HL-60/S4 treated with phorbol 12-myristate 13-acetate at 8.2 ng/mL for 4 days and 3 days (cell line): ENCODE measurements at regions not wholly inside any gene's neighbourhood (a gene's known extent, or its start where the extent isn't known, plus 50 kb on each side); places are given as distances from the start of the nearest gene placed in this dataset.

Source experiments
- in situ Hi-C: fragments of 300-500 bp; cut with MboI; formaldehyde crosslinking; loops from 2 replicates; pipeline ENCODE4 v1.15.0; 2022; ENCODE audit warnings: low sequenced_read_pairs

DNA sequence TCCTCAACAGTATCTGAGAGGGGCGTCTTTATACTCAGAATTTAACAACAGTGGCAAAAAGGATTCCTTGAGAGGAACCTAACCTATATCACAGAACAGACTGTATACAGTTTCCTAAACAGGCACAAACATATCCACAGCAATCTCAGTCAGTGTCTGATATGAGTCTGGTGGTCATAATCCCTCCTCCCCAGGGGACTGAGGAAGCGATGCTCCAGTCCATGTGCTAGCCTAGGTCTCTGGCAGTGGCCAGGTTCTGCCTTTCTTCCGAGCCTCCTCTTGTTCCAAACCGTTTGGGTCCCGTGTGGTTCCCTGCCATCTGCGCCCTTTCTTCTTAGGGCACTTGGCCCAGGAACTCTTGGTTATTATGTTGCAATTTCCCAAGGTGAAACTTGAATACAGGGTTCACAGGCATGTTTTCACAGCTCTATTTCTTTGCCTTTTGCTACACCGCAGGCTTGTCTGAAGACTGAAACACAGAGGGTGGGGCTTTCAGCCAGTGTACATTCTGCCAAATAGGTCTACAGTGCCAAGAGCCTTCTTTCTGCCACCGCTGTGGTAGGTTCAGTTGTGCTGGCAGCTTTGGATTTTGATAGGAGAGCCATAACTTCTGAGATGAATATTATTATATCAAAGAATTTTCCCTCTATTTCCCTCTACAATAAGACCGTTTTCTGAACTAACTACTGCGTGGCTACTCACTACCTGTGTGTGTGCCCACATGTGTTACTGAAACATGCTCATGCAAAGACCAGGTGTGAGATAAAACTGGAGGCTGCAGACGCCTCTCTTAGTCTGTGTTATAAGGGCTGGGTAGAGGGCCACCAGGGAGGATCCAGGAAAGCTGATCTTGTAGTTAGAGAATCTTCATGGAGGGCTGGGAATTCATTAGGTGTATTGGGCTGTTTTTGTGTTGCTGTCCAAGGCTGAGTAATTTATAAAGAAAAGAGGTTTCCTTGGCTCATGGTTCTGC lies 75.0 kb upstream of the HAAO start:
- in situ Hi-C loops: no loop called here

DNA sequence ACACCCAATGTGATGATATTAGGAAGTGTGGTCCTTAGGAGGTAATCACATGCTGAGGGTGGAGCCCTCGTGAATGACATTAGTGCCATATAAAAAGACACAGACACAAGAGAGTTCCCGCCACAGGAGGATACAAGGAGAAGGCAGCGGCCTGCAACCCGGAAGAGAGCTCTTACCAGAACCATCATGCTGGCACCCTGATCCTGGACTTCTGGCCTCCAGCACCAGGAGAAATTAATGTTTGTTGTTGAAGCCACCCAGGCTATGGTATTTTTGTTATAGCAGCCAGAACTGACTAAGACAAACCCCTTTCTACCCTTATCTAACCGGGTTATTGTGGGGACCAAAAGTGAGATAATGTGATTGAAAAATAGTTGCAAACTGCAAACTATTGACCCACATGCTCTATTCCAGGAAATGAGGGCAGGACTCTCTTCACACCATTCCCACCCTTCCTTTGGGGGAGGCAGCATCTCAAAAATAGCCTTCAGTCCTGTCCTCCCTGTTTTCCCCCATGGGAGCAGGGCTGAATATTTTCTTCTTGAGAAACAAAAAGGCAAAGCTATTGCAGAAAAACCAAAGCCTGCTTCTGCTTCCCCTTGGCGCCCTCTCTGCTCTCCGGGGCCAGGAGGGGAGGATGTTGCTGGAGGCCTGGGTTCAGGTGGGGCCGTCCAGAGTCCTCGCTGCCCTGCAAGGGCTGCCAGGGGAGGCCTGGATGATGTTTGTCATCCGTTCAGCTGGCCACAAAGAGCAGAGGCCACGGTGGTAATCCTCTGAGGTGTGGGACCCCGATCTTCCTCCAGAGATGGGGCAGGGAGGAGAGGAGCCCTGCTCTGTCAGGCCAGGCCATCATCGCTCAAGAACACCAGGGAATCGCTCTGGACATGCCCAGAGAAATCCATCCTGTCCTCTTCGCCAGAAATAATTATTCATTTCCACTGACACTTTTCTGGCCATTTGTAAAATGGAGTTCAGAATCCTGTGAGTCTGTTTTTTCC lies 73.8 kb upstream of the HAAO start:
- in situ Hi-C loops: no loop called here

DNA sequence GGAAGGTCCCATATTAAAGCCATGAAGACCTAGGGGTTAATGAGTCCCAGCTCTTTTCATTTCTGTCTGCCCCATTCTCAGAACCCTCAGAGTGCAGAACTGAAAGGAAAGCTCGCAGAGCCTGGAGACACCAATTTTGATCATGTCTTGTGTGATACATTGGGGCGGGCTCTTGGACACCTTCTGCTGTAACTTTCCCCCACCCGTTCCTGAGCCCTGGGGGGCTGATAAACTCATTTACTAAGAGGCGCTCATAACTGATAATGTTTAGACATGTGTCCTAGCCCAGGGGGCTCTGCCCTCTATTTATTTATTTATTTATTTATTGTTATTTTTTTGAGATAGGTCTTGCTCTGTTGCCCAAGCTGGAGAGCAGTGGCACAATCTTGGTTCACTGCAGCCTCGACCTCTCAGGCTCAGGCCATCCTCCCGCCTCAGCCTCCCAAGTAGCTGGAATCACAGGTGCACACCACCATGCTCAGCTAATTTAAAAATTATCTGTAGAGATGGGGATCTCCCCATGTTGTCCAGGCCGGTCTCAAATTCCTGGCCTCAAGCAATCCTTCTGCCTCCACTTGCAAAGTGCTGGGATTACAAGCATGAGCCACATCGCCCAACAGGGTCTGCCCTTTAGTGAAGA lies 72.4 kb upstream of the HAAO start:
- in situ Hi-C loops: no loop called here

DNA sequence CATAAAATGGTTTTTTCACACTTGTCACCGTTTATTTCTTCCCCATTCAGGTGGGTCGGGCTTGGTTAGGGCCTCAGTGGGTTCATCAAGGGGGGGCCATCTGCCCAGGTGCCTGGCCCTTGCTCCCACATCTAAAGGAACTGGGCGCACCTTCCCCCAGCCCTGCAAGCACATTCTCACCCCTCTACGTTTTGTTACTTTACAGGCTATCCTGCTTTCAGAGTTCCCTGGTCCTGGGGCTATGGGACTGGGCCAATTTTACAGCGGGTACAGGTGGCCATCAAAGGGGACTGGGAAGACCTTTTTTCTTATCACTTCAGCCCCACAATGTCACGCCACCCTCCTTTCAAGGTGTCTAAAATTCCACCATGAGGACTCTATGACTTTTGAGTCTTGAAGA lies 71.8 kb upstream of the HAAO start:
- in situ Hi-C loops: no loop called here

DNA sequence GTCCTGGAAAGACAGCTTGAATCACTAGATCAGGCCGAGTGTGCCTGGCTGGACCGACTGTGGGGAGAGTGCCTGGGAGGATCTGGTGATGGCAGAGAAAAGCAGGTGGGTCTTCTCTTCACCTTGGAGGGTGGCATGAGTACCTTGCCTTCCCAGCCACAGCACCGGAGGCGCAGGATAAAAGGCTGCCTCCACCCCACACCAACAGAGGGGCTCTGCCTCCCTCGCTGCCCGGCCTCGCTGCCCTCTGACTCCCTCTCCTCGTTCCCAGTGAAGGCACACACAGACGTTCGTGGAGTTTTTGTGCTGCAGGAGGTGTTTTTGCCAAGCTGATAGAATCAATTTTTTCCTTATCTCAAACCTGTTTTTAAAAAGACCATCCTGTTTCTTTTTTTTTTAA lies 71.4 kb upstream of the HAAO start:
- in situ Hi-C loops: no loop called here

DNA sequence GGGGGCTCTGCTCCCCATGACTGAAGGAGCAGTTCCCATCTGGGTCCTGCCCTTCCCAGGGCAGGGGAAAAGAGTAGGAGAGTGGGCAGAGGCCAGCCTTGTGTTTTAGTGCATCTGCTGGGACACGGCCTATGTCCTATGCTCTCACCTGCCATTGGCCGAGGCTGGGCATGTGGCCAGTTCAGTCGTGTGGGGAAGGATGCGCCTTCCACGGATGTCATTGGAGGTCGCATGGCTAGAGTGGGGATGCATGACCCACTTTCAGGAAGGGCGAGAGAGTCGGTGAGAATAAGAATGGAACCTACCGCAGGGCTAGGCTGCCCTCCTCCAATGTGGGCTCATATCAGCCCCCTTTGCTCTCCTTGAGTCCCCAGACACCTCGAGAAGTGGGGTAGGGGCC lies 70.9 kb upstream of the HAAO start:
- in situ Hi-C loops: no loop called here

DNA sequence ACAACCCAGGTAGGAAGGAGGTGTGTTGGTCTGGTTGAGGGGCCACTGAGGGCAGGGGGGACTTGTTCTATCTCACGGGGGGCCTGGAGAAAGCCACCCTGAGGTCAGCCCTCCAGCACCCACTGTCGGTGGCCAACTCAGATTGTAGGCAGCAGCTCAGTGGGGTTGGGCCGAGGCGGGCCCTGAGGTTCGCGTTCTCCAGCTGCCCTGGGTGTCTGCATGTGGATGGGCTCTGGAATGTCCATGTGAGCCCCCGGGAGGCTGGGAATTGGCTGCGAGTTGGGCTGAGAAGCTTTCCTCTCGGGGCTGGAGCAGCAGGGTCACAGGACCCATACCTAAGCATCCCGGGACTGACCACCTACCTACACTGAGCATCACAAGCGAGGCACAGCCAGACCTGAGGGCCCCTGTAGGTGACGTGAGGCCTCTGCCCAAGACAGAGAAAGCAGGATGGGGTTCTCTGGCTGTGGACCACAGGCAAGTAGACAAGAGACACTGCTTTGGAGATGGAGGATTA lies 70.3 kb upstream of the HAAO start:
- in situ Hi-C loops: no loop called here

DNA sequence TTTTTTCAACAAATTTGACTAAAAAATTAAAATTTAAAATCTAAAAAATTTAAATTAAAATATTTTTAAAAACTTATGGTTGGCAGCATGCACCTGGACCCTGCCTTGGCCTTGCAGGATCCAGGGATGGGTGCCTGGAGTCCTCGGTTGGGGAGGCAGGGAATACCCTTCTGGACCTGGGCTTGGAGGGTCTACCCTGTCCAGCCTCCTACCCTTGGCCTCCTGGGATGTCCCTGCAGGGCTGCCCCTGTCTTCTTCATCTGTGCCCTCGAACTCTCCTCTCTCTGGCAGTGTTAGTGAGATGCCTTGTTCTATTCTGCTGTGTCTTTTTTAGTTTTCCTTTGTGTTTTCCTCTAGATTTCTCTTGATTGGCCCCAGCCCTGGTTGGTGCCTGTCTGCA lies 68.9 kb upstream of the HAAO start:
- in situ Hi-C loops: no loop called here

DNA sequence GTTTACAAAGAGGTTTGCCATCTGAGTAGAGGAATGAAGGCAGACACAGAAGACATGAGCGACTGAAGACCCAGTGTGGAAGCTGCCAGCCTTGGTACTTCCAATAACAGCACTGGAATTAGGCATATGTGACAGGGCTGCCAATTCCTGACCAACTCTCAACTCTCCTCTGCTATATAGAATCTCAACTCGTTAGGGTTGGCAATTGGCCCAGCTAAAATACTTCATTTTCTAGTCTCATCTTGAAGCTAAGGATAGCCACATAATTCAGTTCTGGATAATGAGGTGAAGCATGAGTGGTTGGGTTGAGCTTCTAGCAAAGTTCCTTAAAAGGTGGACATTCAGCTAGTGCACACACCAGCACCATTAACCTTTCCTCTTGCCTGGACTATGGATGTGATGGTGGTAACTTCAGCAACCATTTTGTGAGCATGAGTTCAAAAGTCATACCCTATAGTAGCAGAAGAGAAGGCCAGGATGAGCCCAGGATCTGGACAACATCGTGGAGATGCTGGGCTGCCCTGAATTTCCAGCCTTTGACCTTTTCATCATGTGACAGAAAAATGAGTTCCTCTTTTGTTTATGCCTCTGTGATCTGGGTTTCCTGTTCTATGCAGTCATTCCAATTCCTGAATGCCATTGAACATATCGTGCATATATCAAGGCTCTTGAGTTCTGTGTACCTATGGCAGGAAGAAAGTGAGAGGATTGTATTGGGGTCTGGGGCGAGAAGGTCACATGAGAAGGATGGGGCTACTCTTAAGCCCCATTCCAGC lies 68.1 kb upstream of the HAAO start:
- in situ Hi-C loops: no loop called here

DNA sequence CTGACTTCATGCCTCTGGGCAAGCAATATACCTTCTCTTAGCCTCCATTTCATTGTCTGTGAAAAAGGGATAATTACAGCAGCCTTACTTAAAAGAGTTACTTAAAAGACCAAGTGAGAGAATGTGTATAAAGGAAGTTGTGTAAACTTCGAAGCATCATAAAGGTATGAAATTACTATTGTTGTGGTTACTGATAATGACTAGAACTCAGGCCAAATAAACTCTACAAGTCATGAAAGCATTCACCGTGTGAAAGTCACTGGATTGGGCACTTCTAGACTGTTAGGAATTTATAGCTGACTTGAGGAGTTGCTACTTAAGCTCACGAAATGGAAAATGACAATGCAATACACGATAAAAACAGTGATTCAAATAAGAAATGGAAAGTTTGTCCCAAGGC lies 67.4 kb upstream of the HAAO start:
- in situ Hi-C loops: no loop called here

DNA sequence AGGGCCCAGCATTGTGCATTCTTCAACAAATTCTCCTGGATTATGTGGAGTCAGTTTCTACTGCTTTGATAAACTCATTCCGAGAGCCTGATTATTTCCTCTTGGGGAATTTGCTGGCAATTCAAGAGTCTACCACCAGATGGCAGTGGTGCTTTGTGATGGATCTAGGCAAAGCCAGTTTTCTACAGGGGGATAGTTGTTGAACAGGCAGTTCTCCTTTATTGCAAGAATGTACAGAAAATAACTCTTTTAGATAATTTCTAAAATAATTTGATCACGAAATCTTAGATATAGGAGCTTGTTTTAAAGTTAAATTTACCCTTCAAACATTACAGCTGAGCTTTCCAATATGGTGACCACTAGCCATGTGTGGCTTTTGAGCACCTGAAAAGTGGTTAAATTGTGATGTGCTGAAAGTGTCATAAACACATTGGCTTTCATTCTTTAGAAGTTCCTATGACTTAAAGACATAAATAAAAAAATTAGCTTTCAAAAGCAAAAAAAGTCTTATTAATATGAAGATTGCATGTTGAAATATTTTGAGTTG lies 66.7 kb upstream of the HAAO start:
- in situ Hi-C loops: no loop called here

DNA sequence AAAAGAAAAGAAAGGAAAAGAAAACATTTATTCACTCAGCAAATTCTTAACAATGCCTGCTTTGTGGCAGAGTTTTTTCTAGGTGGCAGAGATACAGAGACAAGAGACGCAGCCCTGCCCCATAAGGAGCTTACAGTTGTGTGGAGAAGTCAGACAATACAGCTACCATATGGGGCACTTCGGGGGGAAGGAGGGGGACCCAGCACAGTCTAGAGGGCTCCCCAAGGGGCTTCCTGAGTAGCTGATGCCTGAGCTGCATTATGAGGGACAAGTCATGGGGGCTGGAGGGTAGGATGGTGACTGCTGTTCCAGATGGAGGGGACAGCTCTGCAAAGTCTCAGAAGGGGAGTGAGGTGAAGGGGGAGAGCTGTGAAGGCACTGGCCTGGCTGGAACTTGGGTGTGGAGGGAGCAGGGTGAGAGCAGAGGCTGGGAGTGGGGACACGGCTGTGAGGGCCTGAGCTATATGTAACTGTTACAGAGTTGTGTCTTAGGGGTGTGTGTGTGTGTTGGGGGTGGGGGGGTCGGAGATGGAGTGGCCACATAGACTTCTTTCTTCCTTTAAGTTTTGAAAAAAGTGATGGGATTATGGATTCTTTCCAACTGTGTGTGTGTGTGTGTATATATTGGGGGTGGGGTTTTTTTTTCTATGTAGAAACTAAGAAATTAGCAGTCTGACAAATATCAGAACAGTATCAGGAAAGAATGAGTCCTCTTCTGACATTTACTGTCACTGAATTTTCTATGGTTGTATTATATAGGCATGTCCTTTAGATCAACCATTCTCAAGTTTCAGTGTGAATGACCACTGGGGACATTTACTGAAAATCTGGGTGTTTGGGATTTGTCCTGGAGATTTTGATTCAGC lies 66.0 kb upstream of the HAAO start:
- in situ Hi-C loops: no loop called here

DNA sequence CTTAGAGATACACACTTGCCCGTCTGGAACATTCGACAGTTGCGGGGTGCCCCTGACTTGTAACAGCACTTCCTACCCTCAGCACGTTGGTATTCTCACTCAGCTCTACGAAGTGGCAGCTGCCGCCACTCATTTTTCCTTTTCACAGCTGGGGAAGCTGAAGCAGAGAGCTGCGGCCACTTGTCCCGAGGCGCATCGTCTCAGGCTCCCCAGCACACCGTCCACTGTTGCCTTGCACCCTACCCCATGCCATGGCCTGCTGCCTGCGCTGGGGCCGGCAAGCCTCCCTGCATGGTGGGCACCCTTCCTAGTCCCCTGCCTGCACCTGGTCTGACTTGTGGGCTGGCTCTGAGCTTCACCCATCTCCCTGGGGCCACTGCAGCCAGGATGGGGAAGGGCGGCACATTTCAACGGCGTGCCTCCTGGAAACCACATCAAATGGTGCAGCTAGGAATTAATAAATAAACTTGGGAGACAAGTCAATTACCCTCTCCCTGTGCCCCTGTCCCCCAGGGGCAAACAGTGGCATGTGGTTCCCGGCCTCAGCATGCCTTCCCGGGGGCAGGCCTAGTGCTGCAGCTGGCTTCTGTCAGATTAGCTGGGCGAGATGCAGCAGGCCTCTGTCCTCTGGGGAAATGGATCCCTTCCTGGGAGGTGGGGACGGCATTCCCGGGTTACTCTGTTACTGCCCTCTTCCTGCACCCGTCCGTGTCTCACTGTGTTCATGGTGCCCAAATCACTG lies 64.7 kb upstream of the HAAO start:
- in situ Hi-C loops: no loop called here

DNA sequence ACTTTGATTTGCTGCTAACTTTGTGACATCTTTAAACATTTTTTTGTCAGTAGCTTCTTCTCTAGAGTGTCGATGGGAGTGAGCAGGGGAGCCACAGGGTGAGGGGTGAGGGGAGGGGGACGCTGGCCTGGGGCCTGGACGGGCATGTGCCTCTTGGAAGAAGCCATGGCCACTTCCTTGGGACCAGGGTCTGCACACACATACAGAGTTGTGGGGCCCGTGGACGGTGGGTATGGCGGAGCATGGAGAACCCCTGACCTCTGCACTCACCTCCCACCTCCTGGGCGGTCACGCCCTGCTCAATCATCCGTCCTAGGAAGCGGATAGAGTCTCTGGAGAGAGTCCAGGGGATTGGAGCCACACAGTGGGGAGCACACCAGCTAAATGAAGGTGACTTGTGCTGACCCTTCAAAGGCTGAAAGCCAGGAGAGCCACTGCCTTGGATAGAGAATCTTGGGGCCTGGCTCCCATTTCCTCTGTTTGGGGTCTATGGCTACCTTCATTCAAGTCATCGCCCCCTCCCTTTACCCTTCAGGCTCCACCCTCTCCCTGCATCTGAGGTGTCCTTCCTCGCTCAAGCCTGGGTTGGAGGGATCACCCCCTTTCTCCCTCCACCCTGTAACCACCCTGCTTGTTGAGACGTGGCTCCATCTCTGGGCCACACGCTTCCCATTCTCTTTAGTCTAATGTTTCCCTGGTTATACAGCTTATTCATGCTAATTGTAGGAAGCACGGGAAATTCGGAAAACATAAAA lies 63.9 kb upstream of the HAAO start:
- in situ Hi-C loops: no loop called here

DNA sequence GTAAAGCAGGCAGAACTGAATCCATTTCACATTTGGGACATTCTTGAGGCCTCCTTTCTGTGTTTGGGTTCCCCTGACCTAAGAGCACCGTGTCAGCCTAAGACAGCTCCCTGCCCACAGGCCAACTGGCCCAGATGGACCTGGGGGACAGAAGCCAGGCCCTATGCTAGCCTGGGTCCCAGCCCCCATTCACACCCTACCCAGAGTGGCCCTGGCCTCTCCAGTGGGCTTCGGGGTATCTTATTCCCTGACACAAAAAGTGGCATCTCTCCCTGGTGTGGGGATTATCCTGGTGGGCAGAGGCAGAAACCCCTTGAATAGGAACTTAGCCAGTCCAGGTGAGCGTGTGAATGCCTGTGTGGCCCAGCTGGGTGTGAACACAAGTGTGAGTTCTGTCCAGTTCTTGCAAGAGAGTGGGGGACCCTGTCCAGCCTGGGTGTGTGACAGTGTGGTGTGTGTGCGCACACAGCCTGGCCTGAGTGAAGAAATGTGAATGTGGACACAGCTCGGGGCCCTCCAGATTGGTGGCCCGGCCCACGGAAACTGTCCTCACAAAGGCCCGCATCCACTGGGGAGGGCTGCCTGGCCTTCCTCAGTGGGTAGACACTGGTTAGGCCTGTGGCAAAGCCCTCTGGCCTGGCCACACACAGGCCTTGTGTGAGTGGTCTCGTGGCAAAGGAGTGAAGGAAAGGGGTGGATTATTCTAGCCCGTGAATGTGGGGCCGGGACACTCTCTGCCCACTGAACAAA lies 63.0 kb upstream of the HAAO start:
- in situ Hi-C loops: no loop called here

DNA sequence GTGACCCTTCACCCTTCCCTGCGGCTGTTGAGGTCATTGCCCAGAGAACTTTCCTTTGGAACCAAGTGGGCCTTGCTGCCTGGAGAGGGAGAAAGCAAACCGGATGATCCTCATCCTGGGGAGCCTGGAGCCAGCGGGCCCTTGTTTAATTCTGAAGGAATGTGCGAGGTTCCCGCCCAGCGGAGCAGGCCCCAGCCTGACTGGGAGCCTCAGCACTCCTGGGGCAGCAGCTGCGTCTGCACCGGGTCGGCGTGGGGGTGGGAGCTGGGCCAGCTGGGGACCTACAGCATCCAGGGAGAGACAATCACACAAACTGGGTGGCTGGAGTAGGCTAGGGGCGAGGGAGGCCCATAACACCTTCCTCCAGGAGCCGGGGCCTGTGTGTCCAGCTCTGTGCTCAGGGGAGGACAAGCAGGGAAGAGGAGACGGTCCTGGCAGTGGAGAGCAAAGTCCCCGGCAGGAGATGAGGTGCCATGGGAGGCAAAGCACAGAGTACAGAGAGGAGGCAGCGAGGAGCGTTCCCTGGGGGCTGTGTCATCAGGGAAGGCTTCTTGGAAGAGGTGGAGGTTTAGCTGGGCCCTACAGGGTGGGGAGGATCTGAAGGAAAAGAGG lies 61.9 kb upstream of the HAAO start:
- in situ Hi-C loops: no loop called here
